PFSK-1 (cell line): ENCODE measurements at regions not wholly inside any gene's neighbourhood (a gene's known extent, or its start where the extent isn't known, plus 50 kb on each side); places are given as distances from the start of the nearest gene placed in this dataset.

ENCODE experiments used
- FOXP2 ChIP-seq: optimal IDR thresholded peaks from 2 replicates; pipeline ENCODE3; 2011; ENCODE audit warnings: borderline replicate concordance, control low read depth, inconsistent platforms; ENCODE audit not compliant: insufficient read depth; ENCODE audit errors: extremely low read length, extremely low read depth
- POLR2AphosphoS5 ChIP-seq: IDR thresholded peaks from 2 replicates; pipeline ENCODE4 v1.6.1; 2012; ENCODE audit warnings: low read depth, mild to moderate bottlenecking, control low read depth, low read length, moderate library complexity
- REST ChIP-seq, 2 experiments: IDR thresholded peaks; 2 replicates each; pipeline versions ENCODE4 v1.6.1 to v1.8.0; 2011 to 2012; ENCODE audit warnings: low read depth in 2 of 2, low read length in 2 of 2, control low read depth in 1 of 2, inconsistent platforms in 1 of 2, mild to moderate bottlenecking in 1 of 2, moderate library complexity in 1 of 2; ENCODE audit not compliant: insufficient read depth in 1 of 2
- SIN3A ChIP-seq: IDR thresholded peaks from 2 replicates; pipeline ENCODE4 v1.6.1; 2012; ENCODE audit warnings: mild to moderate bottlenecking, low read length, moderate library complexity, borderline replicate concordance; ENCODE audit not compliant: insufficient read depth
- TAF1 ChIP-seq: IDR thresholded peaks from 2 replicates; pipeline ENCODE4 v1.6.1; 2012; ENCODE audit warnings: low read length, control low read depth, borderline replicate concordance; ENCODE audit not compliant: insufficient read depth

- TF ChIP-seq FOXP2, result no peak
- peak; percentile 42; the same call in 1 of the 2 replicates for TF ChIP-seq POLR2AphosphoS5
These were observed 357.7 kb downstream of the OTOL1 start for GRCh38 chr3:161854232-161854771.

GRCh38 chr3:161859057-161859456, 362.4 kb downstream of the OTOL1 start:
- TF ChIP-seq TAF1 (no peak), SIN3A (no peak), FOXP2 (no peak), REST (IDR thresholded peaks at IDR 0.05; ENCODE audit: insufficient read depth in 1 of 2, low read depth in 2 of 2, low read length in 2 of 2) (no peak), POLR2AphosphoS5 (no peak)

- TF ChIP-seq POLR2AphosphoS5 (no peak), TAF1 (no peak), FOXP2 (no peak), REST (IDR thresholded peaks at IDR 0.05; ENCODE audit: insufficient read depth in 1 of 2, low read depth in 2 of 2, low read length in 2 of 2) (no peak), SIN3A (no peak)
These were observed 363.4 kb downstream of the OTOL1 start for GRCh38 chr3:161859865-161860450.

- TF ChIP-seq SIN3A, result no peak
- TF ChIP-seq POLR2AphosphoS5, result no peak
- TF ChIP-seq TAF1, result no peak
- no peak for TF ChIP-seq REST (IDR thresholded peaks at IDR 0.05; ENCODE audit: insufficient read depth in 1 of 2, low read depth in 2 of 2, low read length in 2 of 2)
- no peak for TF ChIP-seq FOXP2
These were observed 367.2 kb downstream of the OTOL1 start for GRCh38 chr3:161863775-161864174.

- no peak for TF ChIP-seq FOXP2
- no peak for TF ChIP-seq SIN3A
- TF ChIP-seq REST (IDR thresholded peaks at IDR 0.05; ENCODE audit: insufficient read depth in 1 of 2, low read depth in 2 of 2, low read length in 2 of 2), result no peak
- no peak for TF ChIP-seq TAF1
- TF ChIP-seq POLR2AphosphoS5, result no peak
These were observed 369.6 kb downstream of the OTOL1 start for GRCh38 chr3:161866176-161866575.
